ENCODE measurements at regions not wholly inside any gene's neighbourhood (a gene's known extent, or its start where the extent isn't known, plus 50 kb on each side); places are given as distances from the start of the nearest gene placed in this dataset.

- CTCF ChIA-PET: no interaction called here
- Mint-ChIP-seq H3K36me3 (ENCODE audit: low read depth) (no peaks in the 10 kb centered on the region), H3K4me3 (no peak overlapping the region), H3K27me3 (no peaks in the 10 kb centered on the region), H3K9me3 (no peaks in the 10 kb centered on the region), H3K4me1 (ENCODE audit: low read depth) (no peaks in the 10 kb centered on the region), H3K27ac (no peak overlapping the region)
- POLR2A ChIA-PET: no interaction called here
- intact Hi-C loops (cut with micrococcal nuclease): no loop called here
- TF ChIP-seq CTCF (IDR thresholded peaks at IDR 0.05): no peak
- ATAC-seq (no peak), DNase-seq (no peak)
These were observed 247.5 kb upstream of the CDH20 start for GRCh38 chr18:61085761-61086160.

- H3K4me1 Mint-ChIP-seq (ENCODE audit: low read depth): no peaks in the 10 kb centered on the region
- intact Hi-C loops (cut with micrococcal nuclease): no loop called here
- DNase-seq (no peak), ATAC-seq (no peak)
- no peak overlapping the region for H3K4me3 Mint-ChIP-seq
- CTCF ChIA-PET: no interaction called here
- POLR2A ChIA-PET: no interaction called here
- H3K27me3 Mint-ChIP-seq: no peaks in the 10 kb centered on the region
- H3K27ac Mint-ChIP-seq: no peak overlapping the region
- no peaks in the 10 kb centered on the region for H3K36me3 Mint-ChIP-seq (ENCODE audit: low read depth)
- no peak for TF ChIP-seq CTCF (IDR thresholded peaks at IDR 0.05)
- no peaks in the 10 kb centered on the region for H3K9me3 Mint-ChIP-seq
These were observed 246.6 kb upstream of the CDH20 start for GRCh38 chr18:61086657-61087056.

GRCh38 chr18:61091379-61091778 is 241.9 kb upstream of the CDH20 start:
- Mint-ChIP-seq H3K4me3 (no peak overlapping the region), H3K4me1 (ENCODE audit: low read depth) (no peaks in the 10 kb centered on the region), H3K9me3 (no peaks in the 10 kb centered on the region), H3K27me3 (no peaks in the 10 kb centered on the region), H3K36me3 (ENCODE audit: low read depth) (no peaks in the 10 kb centered on the region), H3K27ac (no peak overlapping the region)
- POLR2A ChIA-PET: no interaction called here
- TF ChIP-seq CTCF (IDR thresholded peaks at IDR 0.05): no peak
- intact Hi-C loops (cut with micrococcal nuclease): no loop called here
- ATAC-seq (no peak), DNase-seq (no peak)
- CTCF ChIA-PET: no interaction called here

GRCh38 chr18:61093965-61094364 is 239.3 kb upstream of the CDH20 start:
- Mint-ChIP-seq H3K9me3 (no peaks in the 10 kb centered on the region), H3K27me3 (no peaks in the 10 kb centered on the region), H3K4me3 (no peak overlapping the region), H3K36me3 (ENCODE audit: low read depth) (no peaks in the 10 kb centered on the region), H3K4me1 (ENCODE audit: low read depth) (no peaks in the 10 kb centered on the region), H3K27ac (no peak overlapping the region)
- no peak for ATAC-seq
- no peak for DNase-seq
- ChIA-PET CTCF (no interaction called here), POLR2A (no interaction called here)
- TF ChIP-seq CTCF (IDR thresholded peaks at IDR 0.05): no peak
- intact Hi-C loops (cut with micrococcal nuclease): no loop called here

GRCh38 chr18:61096226-61096625 is 237.0 kb upstream of the CDH20 start:
- no peaks in the 10 kb centered on the region for H3K36me3 Mint-ChIP-seq (ENCODE audit: low read depth)
- no peak for DNase-seq
- TF ChIP-seq CTCF (IDR thresholded peaks at IDR 0.05): no peak
- H3K4me1 Mint-ChIP-seq (ENCODE audit: low read depth): no peaks in the 10 kb centered on the region
- H3K27ac Mint-ChIP-seq: no peak overlapping the region
- intact Hi-C loops (cut with micrococcal nuclease): no loop called here
- ChIA-PET POLR2A (no interaction called here), CTCF (no interaction called here)
- ATAC-seq: no peak
- peaks cover 2% of the 10 kb centered on the region for H3K9me3 Mint-ChIP-seq
- no peaks in the 10 kb centered on the region for H3K27me3 Mint-ChIP-seq
- no peak overlapping the region for H3K4me3 Mint-ChIP-seq

Measured in activated CD8-positive, alpha-beta T cell treated with anti-CD3 and anti-CD28 coated beads for 36 hours (primary cell).